Kidney epithelial cell (primary cell): ENCODE measurements at regions not wholly inside any gene's neighbourhood (a gene's known extent, or its start where the extent isn't known, plus 50 kb on each side); places are given as distances from the start of the nearest gene placed in this dataset.

ENCODE experiments used
- DNase-seq: peaks from one replicate; pipeline ENCODE4 v3.0.0-alpha.2; 2010; ENCODE audit warnings: low read depth
- H3K27me3 ChIP-seq: 2 replicates; pipeline ENCODE4 v1.6.0; 2011; ENCODE audit warnings: low read length; ENCODE audit not compliant: control insufficient read depth, insufficient read depth
- H3K36me3 ChIP-seq: 2 replicates; pipeline ENCODE4 v1.5.1; 2011; ENCODE audit warnings: low read length; ENCODE audit not compliant: control insufficient read depth, insufficient read depth
- H3K4me3 ChIP-seq: 2 replicates; pipeline ENCODE4 v1.5.1; 2011; ENCODE audit warnings: low read depth, mild to moderate bottlenecking, control low read depth, low read length
- CTCF ChIP-seq: IDR thresholded peaks from 2 replicates; pipeline ENCODE4 v1.5.1; 2011; ENCODE audit warnings: mild to moderate bottlenecking, moderate library complexity, low read length, control low read depth, inconsistent platforms; ENCODE audit not compliant: insufficient read depth, poor library complexity, severe bottlenecking

- no peak for DNase-seq
- H3K4me3 ChIP-seq: no peak overlapping the region
- no peaks in the 10 kb centered on the region for H3K36me3 ChIP-seq
- TF ChIP-seq CTCF: no peak
- no peaks in the 10 kb centered on the region for H3K27me3 ChIP-seq
These were observed 57.9 kb downstream of the FANCF start for GRCh38 chr11:22567759-22568158.

GRCh38 chr11:22566293-22566692 is 59.3 kb downstream of the FANCF start:
- Histone ChIP-seq H3K36me3 (no peaks in the 10 kb centered on the region), H3K27me3 (no peaks in the 10 kb centered on the region), H3K4me3 (no peak overlapping the region)
- TF ChIP-seq CTCF: no peak
- no peak for DNase-seq

- TF ChIP-seq CTCF: no peak
- no peak for DNase-seq
These were observed 64.3 kb downstream of the FANCF start for GRCh38 chr11:22561283-22561682.

GRCh38 chr11:22559416-22559815 is 66.2 kb downstream of the FANCF start:
- H3K36me3 ChIP-seq: no peaks in the 10 kb centered on the region
- H3K27me3 ChIP-seq: no peaks in the 10 kb centered on the region
- H3K4me3 ChIP-seq: no peak overlapping the region
- DNase-seq: no peak
- TF ChIP-seq CTCF: no peak

More at GRCh38 chr11:22561283-22561682, 64.3 kb downstream of the FANCF start:
- Histone ChIP-seq H3K27me3 (no peaks in the 10 kb centered on the region), H3K36me3 (no peaks in the 10 kb centered on the region), H3K4me3 (no peak overlapping the region)

- no peak overlapping the region for H3K4me3 ChIP-seq
- no peak for DNase-seq
- no peaks in the 10 kb centered on the region for H3K27me3 ChIP-seq
- no peaks in the 10 kb centered on the region for H3K36me3 ChIP-seq
- no peak for TF ChIP-seq CTCF
These were observed 67.0 kb downstream of the FANCF start for GRCh38 chr11:22558664-22559063.

- no peaks in the 10 kb centered on the region for H3K27me3 ChIP-seq
- H3K36me3 ChIP-seq: no peaks in the 10 kb centered on the region
- no peak overlapping the region for H3K4me3 ChIP-seq
- no peak for TF ChIP-seq CTCF
- no peak for DNase-seq
These were observed 69.2 kb downstream of the FANCF start for GRCh38 chr11:22556381-22556780.
